ENCODE measurements at regions not wholly inside any gene's neighbourhood (a gene's known extent, or its start where the extent isn't known, plus 50 kb on each side); places are given as distances from the start of the nearest gene placed in this dataset.

- intact Hi-C loops (cut with micrococcal nuclease; ENCODE audit: unreplicated experiment): no loop called here
- no peak for TF ChIP-seq CTCF (conservative IDR thresholded peaks at IDR 0.05; ENCODE audit: low read depth, low read length)
- TF ChIP-seq EZH2 (IDR thresholded peaks at IDR 0.05; ENCODE audit: borderline replicate concordance, low read depth, low read length, poor library complexity, severe bottlenecking): no peak
- ChIA-PET CTCF (no interaction called here), POLR2A (ENCODE audit: low non-redundant PET) (interaction anchor here (0.8 kb wide), 1 partner anchor 28 kb away, joined by 3 read pairs; no protein-coding TSS in a partner anchor)
- no peak overlapping the region for H3K4me3 ChIP-seq (ENCODE audit: low read depth, low read length, poor library complexity, severe bottlenecking)
- peaks cover 61% of the 10 kb centered on the region for H3K4me1 ChIP-seq (ENCODE audit: insufficient read depth, low read length, poor library complexity, severe bottlenecking)
- no peaks in the 10 kb centered on the region for H3K36me3 ChIP-seq (ENCODE audit: insufficient read depth, low read length, poor library complexity, severe bottlenecking)
- no peaks in the 10 kb centered on the region for H3K9me3 ChIP-seq (ENCODE audit: low read depth, low read length, poor library complexity, severe bottlenecking)
- no peaks in the 10 kb centered on the region for H3K27me3 ChIP-seq (replicated peaks; ENCODE audit: insufficient read depth, low read depth, low read length, poor library complexity)
- DNase-seq (ENCODE audit: low spot score): no peak
- peak overlapping the region; percentile 88 for H3K27ac ChIP-seq (ENCODE audit: low read depth, low read length, poor library complexity, severe bottlenecking)
- no TSS peak for BruUV-seq (replicated peaks)
Observed at GRCh38 chr17:72405662-72406230, 284.9 kb downstream of the SOX9 start.

DNA sequence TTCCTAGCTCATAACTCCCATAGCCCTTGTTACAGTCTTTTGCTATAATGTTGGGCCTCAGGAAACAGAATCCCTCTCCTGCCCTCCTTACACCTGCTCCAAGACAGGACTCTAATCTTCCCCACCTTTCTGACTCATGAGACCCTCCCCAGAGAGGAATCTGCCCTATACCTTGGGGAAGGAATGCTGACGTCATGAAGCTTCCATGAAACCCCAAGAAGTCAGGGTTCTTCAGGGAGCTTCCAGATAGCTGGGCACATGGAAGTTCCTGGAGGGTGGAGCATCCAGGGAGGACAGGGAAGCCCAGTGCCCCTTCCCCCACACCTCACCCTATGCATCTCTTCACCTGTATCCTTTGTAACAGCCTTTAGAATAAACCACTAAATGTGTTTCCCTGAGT is 285.7 kb downstream of the SOX9 start:
- Histone ChIP-seq H3K9me3 (ENCODE audit: low read depth, low read length, poor library complexity, severe bottlenecking) (no peaks in the 10 kb centered on the region), H3K4me1 (ENCODE audit: insufficient read depth, low read length, poor library complexity, severe bottlenecking) (peaks cover 68% of the 10 kb centered on the region), H3K36me3 (ENCODE audit: insufficient read depth, low read length, poor library complexity, severe bottlenecking) (no peaks in the 10 kb centered on the region), H3K27ac (ENCODE audit: low read depth, low read length, poor library complexity, severe bottlenecking) (peak overlapping the region; percentile 88), H3K4me3 (ENCODE audit: low read depth, low read length, poor library complexity, severe bottlenecking) (no peak overlapping the region), H3K27me3 (replicated peaks; ENCODE audit: insufficient read depth, low read depth, low read length, poor library complexity) (no peaks in the 10 kb centered on the region)
- POLR2A ChIA-PET (ENCODE audit: low non-redundant PET): interaction anchor here (0.5 kb wide), 1 partner anchor 284 kb away, joined by 3 read pairs; no protein-coding TSS in a partner anchor
- no peak for DNase-seq (ENCODE audit: low spot score)
- no TSS peak for BruUV-seq (replicated peaks)
- CTCF ChIA-PET: no interaction called here
- TF ChIP-seq EZH2 (IDR thresholded peaks at IDR 0.05; ENCODE audit: borderline replicate concordance, low read depth, low read length, poor library complexity, severe bottlenecking) (no peak), CTCF (conservative IDR thresholded peaks at IDR 0.05; ENCODE audit: low read depth, low read length) (no peak)
- intact Hi-C loops (cut with micrococcal nuclease; ENCODE audit: unreplicated experiment): no loop called here

- H3K4me1 ChIP-seq (ENCODE audit: insufficient read depth, low read length, poor library complexity, severe bottlenecking): peaks cover 73% of the 10 kb centered on the region
- intact Hi-C loops (cut with micrococcal nuclease; ENCODE audit: unreplicated experiment): loop anchor here (1.0 kb wide), 1 partner anchor 9 kb away; no protein-coding TSS in a partner anchor
- ChIA-PET POLR2A (ENCODE audit: low non-redundant PET) (interaction anchor here (0.5 kb wide), 1 partner anchor 285 kb away, joined by 3 read pairs; no protein-coding TSS in a partner anchor), CTCF (no interaction called here)
- H3K27ac ChIP-seq (ENCODE audit: low read depth, low read length, poor library complexity, severe bottlenecking): peak overlapping the region; percentile 88
- H3K27me3 ChIP-seq (replicated peaks; ENCODE audit: insufficient read depth, low read depth, low read length, poor library complexity): no peaks in the 10 kb centered on the region
- H3K4me3 ChIP-seq (ENCODE audit: low read depth, low read length, poor library complexity, severe bottlenecking): no peak overlapping the region
- peak; percentile 98 for DNase-seq (ENCODE audit: low spot score)
- TF ChIP-seq CTCF (conservative IDR thresholded peaks at IDR 0.05; ENCODE audit: low read depth, low read length): no peak
- TF ChIP-seq EZH2 (IDR thresholded peaks at IDR 0.05; ENCODE audit: borderline replicate concordance, low read depth, low read length, poor library complexity, severe bottlenecking): no peak
- no peaks in the 10 kb centered on the region for H3K9me3 ChIP-seq (ENCODE audit: low read depth, low read length, poor library complexity, severe bottlenecking)
- H3K36me3 ChIP-seq (ENCODE audit: insufficient read depth, low read length, poor library complexity, severe bottlenecking): no peaks in the 10 kb centered on the region
- no TSS peak for BruUV-seq (replicated peaks)
Observed at GRCh38 chr17:72407336-72407909, 286.6 kb downstream of the SOX9 start.

Measured in A673 (cell line).